SU-DHL-6 (cell line): ENCODE measurements at regions not wholly inside any gene's neighbourhood (a gene's known extent, or its start where the extent isn't known, plus 50 kb on each side); places are given as distances from the start of the nearest gene placed in this dataset.

Source experiments
- H2AFZ ChIP-seq: fragments of 200-600 bp; sonication (generic); 2 replicates; pipeline ENCODE4 v1.6.1; 2014; ENCODE audit warnings: low read depth, mild to moderate bottlenecking, moderate library complexity, mixed read lengths, antibody characterized with exemption, low read length; ENCODE audit not compliant: severe bottlenecking
- H3F3A ChIP-seq: fragments of 200-600 bp; shearing (Covaris generic); 2 replicates; pipeline ENCODE4 v1.6.0; 2016; ENCODE audit warnings: antibody characterized with exemption, mild to moderate bottlenecking; ENCODE audit not compliant: insufficient read depth
- H3K27ac ChIP-seq: fragments of 200-600 bp; sonication (generic); 2 replicates; pipeline ENCODE4 v1.5.1; 2016; ENCODE audit warnings: low read depth, mild to moderate bottlenecking, low read length, moderate library complexity, mixed read lengths
- H3K27me3 ChIP-seq: fragments of 200-600 bp; sonication (generic), shearing (Covaris generic); 2 replicates; pipeline ENCODE4 v1.6.0; 2014; ENCODE audit warnings: mild to moderate bottlenecking, low read length
- H3K36me3 ChIP-seq: fragments of 200-600 bp; sonication (generic); 2 replicates; pipeline ENCODE4 v1.6.1; 2014; ENCODE audit warnings: mild to moderate bottlenecking, low read length, mixed read lengths
- H3K4me2 ChIP-seq: fragments of 300-600, 200-600 bp; shearing (Covaris generic), sonication (generic); 2 replicates; pipeline ENCODE4 v1.6.0; 2014; ENCODE audit warnings: low read length, low read depth, mild to moderate bottlenecking; ENCODE audit not compliant: poor library complexity, severe bottlenecking
- H3K4me3 ChIP-seq: fragments of 200-600 bp; sonication (generic); 2 replicates; pipeline ENCODE4 v1.5.1; 2014; ENCODE audit warnings: antibody characterized with exemption, low read length, mild to moderate bottlenecking, mixed read lengths; ENCODE audit not compliant: insufficient read depth, poor library complexity, severe bottlenecking
- H3K79me2 ChIP-seq: fragments of 200-600 bp; sonication (generic); 2 replicates; pipeline ENCODE4 v1.6.1; 2014; ENCODE audit warnings: mild to moderate bottlenecking, low read length, moderate library complexity; ENCODE audit not compliant: insufficient read depth
- H3K9ac ChIP-seq: fragments of 200-600 bp; sonication (generic); 2 replicates; pipeline ENCODE4 v1.7.0; 2014; ENCODE audit warnings: mild to moderate bottlenecking, low read length
- H3K9me2 ChIP-seq: fragments of 200-600 bp; sonication (generic); replicated peaks from 2 replicates; pipeline ENCODE4 v1.6.1; 2014; ENCODE audit warnings: low read length; ENCODE audit not compliant: insufficient read depth
- H3K9me3 ChIP-seq: fragments of 200-600 bp; sonication (generic); 2 replicates; pipeline ENCODE4 v1.6.1; 2014; ENCODE audit warnings: low read length, mixed read lengths; ENCODE audit not compliant: insufficient read depth
- H4K20me1 ChIP-seq: fragments of 200-600 bp; sonication (generic); 2 replicates; pipeline ENCODE4 v1.6.1; 2014; ENCODE audit warnings: low read depth, mild to moderate bottlenecking, antibody characterized with exemption, low read length, moderate library complexity, mixed read lengths
- CTCF ChIP-seq: fragments of 200-600 bp; sonication (generic); IDR thresholded peaks from one replicate; pipeline ENCODE4 v1.5.1; 2017; ENCODE audit warnings: antibody characterized with exemption, mild to moderate bottlenecking, low read length, moderate library complexity; ENCODE audit not compliant: insufficient read depth, poor library complexity, severe bottlenecking
- EZH2phosphoT487 ChIP-seq: fragments of 200-600 bp; sonication (generic), shearing (Covaris generic); conservative IDR thresholded peaks from 2 replicates; pipeline ENCODE4 v1.6.1; 2018; ENCODE audit warnings: mild to moderate bottlenecking, antibody characterized with exemption, low read length, moderate library complexity, mixed read lengths

- H3K4me2 ChIP-seq = no peak overlapping the region
Observed at GRCh38 chr2:8453904-8454302, 228.0 kb upstream of the ID2 start.

DNA sequence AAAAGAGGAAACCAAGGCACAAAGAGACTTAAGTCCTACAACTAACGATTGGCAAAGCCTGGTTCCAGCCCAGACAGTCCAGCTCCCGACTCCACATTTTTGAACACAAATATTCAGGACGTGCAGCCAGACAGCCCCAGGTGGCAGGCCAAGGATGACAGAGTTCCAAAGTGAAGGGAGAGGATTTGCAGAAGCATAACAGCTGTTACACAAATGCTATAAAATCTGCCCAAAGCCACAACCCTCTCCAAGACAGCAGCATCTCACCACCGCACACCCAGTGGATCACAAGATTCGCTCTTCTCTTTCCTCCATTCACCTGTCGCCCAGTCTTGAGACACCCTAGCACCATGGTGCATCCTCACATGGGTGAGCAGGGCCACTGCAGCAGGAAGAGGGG is 227.1 kb upstream of the ID2 start:
- Histone ChIP-seq H4K20me1 (no peaks in the 10 kb centered on the region), H3K4me3 (no peak overlapping the region), H3K36me3 (no peaks in the 10 kb centered on the region), H3K79me2 (no peaks in the 10 kb centered on the region), H3F3A (no peaks in the 10 kb centered on the region), H2AFZ (no peak overlapping the region), H3K9ac (no peak overlapping the region), H3K9me2 (no peaks in the 10 kb centered on the region), H3K27me3 (no peaks in the 10 kb centered on the region), H3K9me3 (no peaks in the 10 kb centered on the region), H3K27ac (no peak overlapping the region), H3K4me2 (no peak overlapping the region)
- TF ChIP-seq EZH2phosphoT487 (no peak), CTCF (no peak)

More at GRCh38 chr2:8453904-8454302, 228.0 kb upstream of the ID2 start:
- TF ChIP-seq EZH2phosphoT487 (no peak), CTCF (no peak)
- Histone ChIP-seq H4K20me1 (no peaks in the 10 kb centered on the region), H3K9ac (no peak overlapping the region), H3K9me2 (no peaks in the 10 kb centered on the region), H2AFZ (no peak overlapping the region), H3F3A (no peaks in the 10 kb centered on the region), H3K27ac (no peak overlapping the region), H3K4me3 (no peak overlapping the region), H3K9me3 (no peaks in the 10 kb centered on the region), H3K36me3 (no peaks in the 10 kb centered on the region), H3K79me2 (no peaks in the 10 kb centered on the region), H3K27me3 (no peaks in the 10 kb centered on the region)

DNA sequence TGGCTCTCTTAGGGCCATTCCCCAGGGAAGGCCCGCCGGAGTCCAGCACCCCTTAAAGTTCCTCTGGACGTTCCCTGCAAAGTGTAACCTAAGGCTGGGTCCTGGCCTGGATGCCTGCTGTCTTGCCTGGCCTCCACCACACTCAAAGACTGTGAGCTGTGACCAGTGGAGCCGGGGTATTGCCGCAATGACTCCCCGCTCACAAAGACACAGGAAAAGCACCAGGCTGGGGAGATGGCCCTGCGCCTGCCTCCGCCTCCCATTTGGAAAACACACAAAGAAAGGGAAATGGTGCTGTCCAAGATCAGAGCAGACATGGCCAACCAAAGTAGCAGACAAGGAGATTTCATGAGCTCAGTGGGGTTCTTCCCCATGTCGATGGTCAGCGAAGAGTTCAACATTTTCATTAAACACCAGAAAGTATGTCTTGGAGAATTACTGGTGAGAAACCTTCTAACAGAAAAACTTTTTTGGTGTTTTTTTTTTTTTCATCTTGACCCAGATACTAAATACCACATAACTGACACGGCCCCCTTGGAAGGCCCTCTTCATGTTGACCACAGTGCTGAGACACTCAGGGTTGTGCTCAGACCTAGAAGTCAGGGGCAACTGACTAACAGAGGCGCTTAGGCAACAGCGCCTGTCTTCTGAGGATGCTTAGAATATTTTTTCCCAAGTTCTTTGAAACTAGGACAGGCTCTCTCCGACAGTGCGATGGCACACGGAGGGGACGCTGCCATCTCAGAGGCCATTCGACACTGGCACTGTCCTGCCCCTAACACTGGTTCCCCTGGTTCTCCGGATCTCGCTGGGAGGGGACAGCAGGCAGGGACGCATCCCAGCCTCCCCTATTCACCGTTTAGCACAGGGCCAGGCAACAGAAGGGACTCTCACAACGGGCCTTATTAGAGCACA is 226.4 kb upstream of the ID2 start:
- H3K4me3 ChIP-seq = no peak overlapping the region
- H2AFZ ChIP-seq = no peak overlapping the region
- H3K4me2 ChIP-seq = no peak overlapping the region

More for the DNA sequence above, 226.4 kb upstream of the ID2 start:
- H3K9me2 ChIP-seq = no peaks in the 10 kb centered on the region
- TF ChIP-seq CTCF = no peak
- no peak for TF ChIP-seq EZH2phosphoT487
- H4K20me1 ChIP-seq = no peaks in the 10 kb centered on the region
- H3K9ac ChIP-seq = no peak overlapping the region
- no peaks in the 10 kb centered on the region for H3F3A ChIP-seq
- no peak overlapping the region for H3K27ac ChIP-seq
- H3K79me2 ChIP-seq = no peaks in the 10 kb centered on the region
- no peaks in the 10 kb centered on the region for H3K27me3 ChIP-seq
- no peaks in the 10 kb centered on the region for H3K9me3 ChIP-seq
- no peaks in the 10 kb centered on the region for H3K36me3 ChIP-seq
